PC-9 (cell line): ENCODE measurements at regions not wholly inside any gene's neighbourhood (a gene's known extent, or its start where the extent isn't known, plus 50 kb on each side); places are given as distances from the start of the nearest gene placed in this dataset.

ENCODE experiments used
- EZH2 ChIP-seq: fragments of 200-600 bp; sonication (generic); IDR thresholded peaks from 2 replicates; pipeline ENCODE4 v1.8.0; 2017; ENCODE audit warnings: antibody characterized with exemption, low read depth
- TF ChIP-seq, protein P1 (sequence below): fragments of 200-600 bp; sonication (generic); conservative IDR thresholded peaks from 2 replicates; pipeline ENCODE4 v1.6.1; 2017; ENCODE audit warnings: mixed run types, antibody characterized with exemption, mild to moderate bottlenecking, moderate library complexity

DNA sequence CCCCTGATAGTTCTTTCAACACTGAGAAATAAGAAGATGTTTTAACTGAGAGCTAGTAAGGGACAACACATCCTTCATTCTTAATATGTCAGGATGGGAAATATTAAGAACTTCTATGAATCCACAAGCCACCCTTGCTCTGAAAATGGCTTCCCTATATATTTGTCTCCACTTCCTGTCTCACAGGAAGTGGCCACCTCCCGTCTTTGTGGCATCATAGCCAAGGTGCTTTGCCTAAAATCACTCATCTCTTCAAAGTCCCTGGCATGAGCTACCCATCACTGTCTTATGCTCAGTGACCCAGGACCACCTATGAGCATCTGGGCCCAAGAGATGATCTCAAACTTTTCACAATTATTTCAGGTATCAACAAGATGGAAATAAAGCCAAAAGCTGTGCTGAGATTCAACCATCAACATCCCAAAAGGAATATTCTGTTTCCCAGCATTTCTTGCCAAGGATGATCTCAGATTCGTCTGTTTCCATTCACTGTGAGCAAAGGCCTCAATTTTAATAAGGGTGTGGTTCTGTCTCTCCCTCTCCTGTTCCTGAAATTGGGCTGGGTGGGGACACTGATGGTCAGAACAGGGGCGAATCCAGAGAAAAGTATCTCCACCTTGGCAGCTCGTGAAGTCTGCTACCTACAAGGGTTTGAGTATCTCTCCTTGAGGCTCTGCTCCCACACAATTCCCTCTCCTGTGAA, 493.9 kb downstream of the MN1 start:
- TF ChIP-seq, protein P1, sequence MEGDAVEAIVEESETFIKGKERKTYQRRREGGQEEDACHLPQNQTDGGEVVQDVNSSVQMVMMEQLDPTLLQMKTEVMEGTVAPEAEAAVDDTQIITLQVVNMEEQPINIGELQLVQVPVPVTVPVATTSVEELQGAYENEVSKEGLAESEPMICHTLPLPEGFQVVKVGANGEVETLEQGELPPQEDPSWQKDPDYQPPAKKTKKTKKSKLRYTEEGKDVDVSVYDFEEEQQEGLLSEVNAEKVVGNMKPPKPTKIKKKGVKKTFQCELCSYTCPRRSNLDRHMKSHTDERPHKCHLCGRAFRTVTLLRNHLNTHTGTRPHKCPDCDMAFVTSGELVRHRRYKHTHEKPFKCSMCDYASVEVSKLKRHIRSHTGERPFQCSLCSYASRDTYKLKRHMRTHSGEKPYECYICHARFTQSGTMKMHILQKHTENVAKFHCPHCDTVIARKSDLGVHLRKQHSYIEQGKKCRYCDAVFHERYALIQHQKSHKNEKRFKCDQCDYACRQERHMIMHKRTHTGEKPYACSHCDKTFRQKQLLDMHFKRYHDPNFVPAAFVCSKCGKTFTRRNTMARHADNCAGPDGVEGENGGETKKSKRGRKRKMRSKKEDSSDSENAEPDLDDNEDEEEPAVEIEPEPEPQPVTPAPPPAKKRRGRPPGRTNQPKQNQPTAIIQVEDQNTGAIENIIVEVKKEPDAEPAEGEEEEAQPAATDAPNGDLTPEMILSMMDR, result no peak
- no peak for TF ChIP-seq EZH2
